GM21381 (cell line): ENCODE measurements at regions not wholly inside any gene's neighbourhood (a gene's known extent, or its start where the extent isn't known, plus 50 kb on each side); places are given as distances from the start of the nearest gene placed in this dataset.

Experiments used
- ATAC-seq: cut with Tn5 transposase; IDR thresholded peaks from one replicate; pipeline ENCODE4 v1.9.1; 2021; ENCODE audit warnings: mild to moderate bottlenecking, moderate library complexity; ENCODE audit not compliant: unreplicated experiment

GRCh38 chr3:182243625-182244024, 531.9 kb downstream of the SOX2 start:
- ATAC-seq = no peak

- ATAC-seq = no peak
These were observed 532.7 kb downstream of the SOX2 start for GRCh38 chr3:182244222-182244971.

- ATAC-seq = no peak
These were observed 533.3 kb downstream of the SOX2 start for GRCh38 chr3:182245059-182245458.

GRCh38 chr3:182246870-182247269, 535.1 kb downstream of the SOX2 start:
- no peak for ATAC-seq

GRCh38 chr3:182248349-182248880, 536.7 kb downstream of the SOX2 start:
- no peak for ATAC-seq

DNA sequence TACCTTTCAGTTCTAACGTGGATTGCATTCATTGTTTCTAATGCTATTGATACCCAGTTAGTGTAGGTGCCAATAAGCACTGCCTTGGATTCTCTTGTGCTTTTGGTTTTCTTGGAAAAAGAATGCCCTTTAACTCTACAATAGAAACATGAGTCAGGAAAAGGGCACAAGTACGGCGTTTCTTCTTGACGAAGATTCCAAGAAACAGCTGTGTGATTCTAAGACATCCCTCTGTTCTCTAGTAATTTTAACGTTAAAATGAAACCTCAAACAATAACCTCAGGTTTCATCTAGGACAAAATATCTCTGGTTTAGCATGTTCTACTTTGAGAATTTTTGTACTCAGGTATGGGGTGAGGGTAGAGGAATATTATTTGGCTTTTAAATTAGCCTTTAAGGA, 540.5 kb upstream of the ATP11B start:
- no peak for ATAC-seq

GRCh38 chr3:182255158-182255557, 538.1 kb upstream of the ATP11B start:
- ATAC-seq = no peak

DNA sequence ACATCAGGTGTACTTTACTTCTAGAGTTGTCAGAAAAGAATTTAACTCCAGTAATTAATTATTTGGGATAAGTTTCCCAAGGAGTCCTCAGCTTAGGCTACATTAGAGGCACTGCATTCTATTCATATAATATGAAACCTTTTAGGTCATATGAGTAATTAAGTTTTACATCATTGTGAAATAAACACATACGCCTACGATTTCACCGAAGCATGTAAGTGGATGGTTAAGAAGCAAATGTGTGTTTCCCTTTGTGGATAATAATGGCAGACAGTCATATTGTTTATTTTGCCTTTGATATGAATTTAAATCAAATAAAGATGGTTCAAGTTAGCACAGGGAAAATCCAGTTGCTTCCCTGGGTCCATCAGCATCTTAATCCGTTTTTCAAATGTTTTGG, 535.9 kb upstream of the ATP11B start:
- no peak for ATAC-seq

DNA sequence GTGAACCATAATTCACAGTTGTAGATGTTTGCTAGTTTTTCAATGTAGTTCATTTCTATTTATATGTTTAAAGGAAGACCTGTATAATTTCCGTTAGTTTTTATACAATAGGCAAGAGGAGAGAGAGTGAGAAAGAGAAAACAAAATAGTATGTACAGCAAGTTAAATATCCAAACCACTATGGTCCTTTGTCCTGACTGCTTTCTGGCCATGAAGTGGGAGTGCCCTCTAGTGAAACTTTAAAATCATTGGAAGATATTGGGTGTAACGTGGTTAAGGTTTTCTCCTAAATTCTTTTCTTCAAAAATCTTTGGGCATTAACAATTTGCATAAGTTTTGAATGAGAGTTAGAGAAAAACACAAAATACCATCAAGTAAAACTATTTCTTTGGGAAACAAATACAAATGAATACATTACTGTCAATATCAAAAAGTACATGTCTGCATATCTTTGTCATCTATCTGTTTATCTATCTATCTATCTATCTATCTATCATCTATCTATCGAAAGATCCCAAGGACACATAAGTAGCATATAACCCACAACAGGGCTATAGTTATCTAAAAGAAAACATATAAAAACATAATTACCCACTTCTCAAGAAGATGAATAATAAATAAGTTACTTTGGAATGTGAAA, 534.6 kb upstream of the ATP11B start:
- no peak for ATAC-seq

DNA sequence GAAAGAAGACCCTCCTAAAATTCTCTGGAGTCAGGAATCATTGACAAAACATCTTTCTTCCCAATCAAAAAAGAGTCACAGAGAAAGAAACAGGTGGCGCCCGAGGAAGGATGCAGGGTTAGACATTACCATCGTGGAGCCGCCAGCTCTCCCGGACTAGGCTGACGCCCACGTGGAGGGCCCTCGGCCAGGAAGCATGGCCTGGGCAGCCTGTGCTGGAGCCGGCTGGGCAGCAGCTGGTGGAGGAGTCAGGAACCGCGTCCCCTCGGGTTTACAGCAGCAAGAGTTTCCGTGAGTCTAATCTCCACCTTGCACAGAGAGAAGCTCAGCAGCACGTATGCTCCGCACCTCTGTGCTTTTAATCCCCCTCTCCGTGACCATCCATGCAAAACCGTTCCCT, 533.7 kb upstream of the ATP11B start:
- no peak for ATAC-seq

- ATAC-seq = no peak
These were observed 532.3 kb upstream of the ATP11B start for GRCh38 chr3:182261041-182261440.

DNA sequence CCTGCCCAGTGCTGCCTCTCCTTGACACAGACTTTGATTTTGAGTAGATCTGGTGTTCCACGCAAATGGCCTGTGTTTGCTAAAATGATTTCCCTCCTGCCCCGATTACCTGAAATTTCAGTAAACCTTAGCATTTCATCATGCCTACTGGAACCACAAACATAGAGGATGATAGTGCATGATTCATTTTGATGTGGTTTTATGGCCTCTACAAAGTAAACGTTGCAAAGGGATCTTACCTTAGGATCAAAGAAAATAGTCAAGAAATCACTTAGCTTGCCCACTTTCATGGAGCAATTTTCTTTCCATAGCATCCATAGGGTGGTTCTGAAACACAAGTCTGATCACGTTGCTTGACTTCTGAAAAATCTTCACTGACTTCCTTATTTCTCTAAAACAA, 524.6 kb upstream of the ATP11B start:
- no peak for ATAC-seq

DNA sequence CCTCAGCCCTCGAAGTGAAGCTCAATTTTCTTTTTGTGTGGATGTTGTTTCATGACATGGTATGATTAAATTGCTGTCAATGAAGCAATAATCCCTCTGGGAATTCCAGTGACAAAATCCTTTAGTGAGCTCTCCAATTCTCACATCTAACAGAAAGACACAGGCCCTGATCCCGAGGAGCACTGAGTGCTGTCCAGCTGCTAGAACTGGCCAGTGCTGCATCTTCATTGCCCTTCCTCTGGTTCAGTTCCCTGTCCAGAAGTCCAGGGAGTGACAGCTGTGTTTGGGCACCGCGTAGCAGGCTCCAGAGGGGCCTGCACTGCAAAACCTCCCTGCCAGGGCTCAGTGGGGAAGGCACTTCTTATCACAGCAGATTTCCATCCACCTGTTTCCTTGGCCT, 516.8 kb upstream of the ATP11B start:
- no peak for ATAC-seq

DNA sequence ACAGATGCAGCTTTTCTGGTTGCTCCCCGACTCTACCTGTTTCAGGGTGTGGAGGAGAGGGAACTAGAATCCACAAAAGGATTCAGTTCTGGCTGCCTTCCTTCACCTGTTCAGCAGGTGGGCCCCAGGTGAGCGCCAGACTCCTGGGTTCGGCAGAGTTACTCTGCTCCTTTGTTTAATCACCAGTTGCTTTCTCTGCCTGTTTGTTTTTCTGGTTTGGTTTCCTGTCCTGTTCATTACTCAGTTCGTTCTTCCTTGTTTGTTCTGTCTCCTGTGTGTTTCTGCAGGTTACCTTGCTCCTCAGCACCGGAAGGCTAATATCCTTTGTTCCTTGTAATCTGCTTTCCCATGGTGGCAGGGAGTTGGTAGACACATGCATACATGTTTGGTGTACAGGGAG, 508.5 kb upstream of the ATP11B start:
- ATAC-seq = no peak

DNA sequence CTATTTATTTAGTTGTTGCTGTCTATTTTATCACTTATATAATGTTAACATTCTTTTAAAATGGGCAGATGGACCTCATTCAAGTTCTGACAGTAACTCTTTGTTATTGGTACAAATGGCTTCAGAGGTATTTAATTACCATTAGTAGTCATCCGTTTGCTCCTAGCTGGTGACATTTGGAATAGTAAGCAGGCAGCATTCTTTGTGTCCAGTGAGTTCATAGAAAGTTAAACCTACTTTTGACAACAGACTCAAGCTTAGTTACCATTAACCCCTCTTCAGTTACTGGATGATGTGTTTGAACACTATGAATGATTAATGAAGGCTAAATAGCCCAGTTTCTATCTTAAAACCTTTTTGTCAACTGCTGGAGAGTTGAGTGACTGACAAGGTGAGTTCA, 500.7 kb upstream of the ATP11B start:
- no peak for ATAC-seq

DNA sequence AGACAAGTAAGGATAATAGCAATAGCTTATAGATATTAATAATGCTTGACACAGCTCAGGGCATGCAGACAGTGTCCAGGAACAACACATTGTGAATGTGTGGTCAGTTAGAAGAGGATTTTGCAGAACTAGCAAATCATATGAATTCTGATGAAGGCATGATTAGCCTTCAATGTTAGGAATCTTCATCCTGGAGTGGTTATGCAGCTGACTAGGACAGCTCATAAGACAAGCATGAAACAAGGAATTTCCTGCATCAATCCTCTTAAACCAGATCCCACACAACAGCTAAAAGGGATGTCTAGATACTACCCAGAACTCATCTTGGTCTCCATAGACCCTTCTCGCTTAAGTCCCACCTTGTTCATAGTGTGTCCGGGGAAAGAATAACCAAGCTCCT, 499.0 kb upstream of the ATP11B start:
- no peak for ATAC-seq

- ATAC-seq = no peak
These were observed 498.6 kb upstream of the ATP11B start for GRCh38 chr3:182294696-182295095.

- ATAC-seq = no peak
These were observed 493.0 kb upstream of the ATP11B start for GRCh38 chr3:182300266-182300665.

GRCh38 chr3:182303169-182303568, 490.1 kb upstream of the ATP11B start:
- ATAC-seq = no peak

- no peak for ATAC-seq
These were observed 487.2 kb upstream of the ATP11B start for GRCh38 chr3:182305881-182306665.

DNA sequence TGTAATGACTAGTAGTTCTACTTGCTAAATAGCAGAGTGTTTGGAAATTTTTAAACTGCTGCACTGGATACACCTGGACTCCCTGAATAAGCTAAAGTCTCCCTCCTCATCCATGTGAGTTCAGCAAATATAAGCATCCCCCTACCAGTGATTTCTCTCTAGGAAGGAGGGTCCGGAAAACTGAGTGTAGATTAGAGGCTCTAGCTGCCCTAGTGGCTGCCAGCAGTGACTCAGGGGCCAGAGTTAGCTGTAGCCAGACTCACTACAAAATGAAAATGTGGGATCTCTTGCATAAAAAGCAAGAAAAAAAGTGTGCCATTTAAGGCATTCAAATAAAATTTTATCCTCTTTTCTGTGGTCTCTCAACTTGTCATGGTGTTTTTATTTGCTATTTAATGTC, 485.0 kb upstream of the ATP11B start:
- no peak for ATAC-seq

DNA sequence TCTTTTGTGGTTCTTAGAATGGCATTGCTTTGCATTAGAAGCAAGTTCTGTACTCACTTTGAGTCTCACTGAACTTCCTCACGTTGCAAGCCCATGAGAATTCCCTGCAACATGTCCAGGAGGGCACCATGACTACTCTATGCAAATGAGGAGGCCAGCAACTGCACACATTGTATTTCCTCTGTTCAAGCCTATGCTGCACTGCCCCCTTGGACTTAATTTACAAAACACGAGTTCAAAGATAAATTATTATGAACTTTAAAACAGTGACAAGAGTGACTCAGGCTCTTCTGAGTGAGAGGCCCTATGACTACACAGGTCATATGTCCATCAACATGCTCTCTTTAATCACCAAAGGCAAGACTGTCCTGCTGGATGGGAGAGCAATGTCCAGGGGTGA, 484.2 kb upstream of the ATP11B start:
- no peak for ATAC-seq
